Trophoblast cell (in vitro differentiated cells and primary cell): ENCODE measurements at regions not wholly inside any gene's neighbourhood (a gene's known extent, or its start where the extent isn't known, plus 50 kb on each side); places are given as distances from the start of the nearest gene placed in this dataset.

Experiments
- DNase-seq, 2 donors: peaks; one replicate each; pipeline ENCODE4 v3.0.0-alpha.2; 2016
- H2AFZ ChIP-seq: 2 replicates; pipeline ENCODE4 v1.6.1; 2013; ENCODE audit warnings: low read length, moderate library complexity, mild to moderate bottlenecking; ENCODE audit not compliant: insufficient read depth, poor library complexity
- H2AK5ac ChIP-seq: 2 replicates; pipeline ENCODE4 v1.6.1; 2013; ENCODE audit warnings: mild to moderate bottlenecking, low read length
- H2BK120ac ChIP-seq: 2 replicates; pipeline ENCODE4 v1.6.1; 2013; ENCODE audit warnings: low read length, mild to moderate bottlenecking, moderate library complexity; ENCODE audit not compliant: insufficient read depth, poor library complexity
- H2BK12ac ChIP-seq: 2 replicates; pipeline ENCODE4 v1.6.1; 2013; ENCODE audit warnings: mild to moderate bottlenecking, low read length, moderate library complexity
- H2BK5ac ChIP-seq: 2 replicates; pipeline ENCODE4 v1.6.1; 2013; ENCODE audit warnings: low read length, low read depth, moderate library complexity, mild to moderate bottlenecking; ENCODE audit not compliant: poor library complexity
- H3K14ac ChIP-seq: 2 replicates; pipeline ENCODE4 v1.6.1; 2013; ENCODE audit warnings: mild to moderate bottlenecking, low read length
- H3K18ac ChIP-seq: 2 replicates; pipeline ENCODE4 v1.6.1; 2013; ENCODE audit warnings: mild to moderate bottlenecking, low read length
- H3K23ac ChIP-seq: 2 replicates; pipeline ENCODE4 v1.6.1; 2013; ENCODE audit warnings: low read length
- H3K27ac ChIP-seq: 2 replicates; pipeline ENCODE4 v1.5.1; 2013; ENCODE audit warnings: low read depth, mild to moderate bottlenecking, inconsistent platforms, low read length, moderate library complexity
- H3K27me3 ChIP-seq: 2 replicates; pipeline ENCODE4 v1.6.1; 2013; ENCODE audit warnings: inconsistent platforms, mild to moderate bottlenecking, low read length, moderate library complexity; ENCODE audit not compliant: insufficient read depth
- H3K36me3 ChIP-seq, 2 experiments: 1 replicate in 1 of 2; 2 replicates in 1 of 2; pipeline ENCODE4 v1.6.1; 2013; ENCODE audit warnings: low read length in 2 of 2, mild to moderate bottlenecking in 2 of 2, moderate library complexity in 1 of 2; ENCODE audit not compliant: insufficient read depth in 2 of 2, control insufficient read depth in 1 of 2
- H3K4ac ChIP-seq: 2 replicates; pipeline ENCODE4 v1.6.1; 2013; ENCODE audit warnings: low read depth, mild to moderate bottlenecking, low read length, moderate library complexity
- H3K4me1 ChIP-seq, 2 experiments: 1 replicate in 1 of 2; 2 replicates in 1 of 2; pipeline ENCODE4 v1.6.1; 2013; ENCODE audit warnings: low read length in 2 of 2, mild to moderate bottlenecking in 2 of 2, moderate library complexity in 1 of 2; ENCODE audit not compliant: insufficient read depth in 2 of 2, control insufficient read depth in 1 of 2
- H3K4me2 ChIP-seq: 2 replicates; pipeline ENCODE4 v1.6.1; 2013; ENCODE audit warnings: inconsistent platforms, mild to moderate bottlenecking, low read length, moderate library complexity
- H3K4me3 ChIP-seq: 2 replicates; pipeline ENCODE4 v1.5.1; 2013; ENCODE audit warnings: mild to moderate bottlenecking, low read depth, low read length, inconsistent platforms
- H3K79me1 ChIP-seq: one replicate; pipeline ENCODE4 v1.6.1; 2013; ENCODE audit warnings: low read length
- H3K79me2 ChIP-seq: 2 replicates; pipeline ENCODE4 v1.6.1; 2013; ENCODE audit warnings: low read length, mild to moderate bottlenecking; ENCODE audit not compliant: control insufficient read depth, insufficient read depth, poor library complexity
- H3K9ac ChIP-seq: 2 replicates; pipeline ENCODE4 v1.6.1; 2013; ENCODE audit warnings: mild to moderate bottlenecking, low read length
- H3K9me3 ChIP-seq: 2 replicates; pipeline ENCODE4 v1.6.1; 2013; ENCODE audit warnings: low read depth, mild to moderate bottlenecking, control low read depth, inconsistent platforms, low read length; ENCODE audit not compliant: insufficient read depth
- H4K12ac ChIP-seq: 2 replicates; pipeline ENCODE4 v1.6.1; 2013; ENCODE audit warnings: low read depth, mild to moderate bottlenecking, low read length, moderate library complexity
- H4K8ac ChIP-seq: 2 replicates; pipeline ENCODE4 v1.6.1; 2013; ENCODE audit warnings: low read depth, mild to moderate bottlenecking, low read length, moderate library complexity
- H4K91ac ChIP-seq: one replicate; pipeline ENCODE4 v1.6.1; 2013; ENCODE audit warnings: low read depth, mild to moderate bottlenecking, low read length, moderate library complexity
- WGBS: extraction: QIAGEN DNeasy Blood & Tissue Kit; methylation state at CpG from one replicate; pipeline ENCODE4 v1.1.7; 2013; ENCODE audit warnings: missing lambda C conversion rate; ENCODE audit not compliant: insufficient read length, insufficient coverage; ENCODE audit errors: extremely low coverage; 5-methylcytosine and 5-hydroxymethylcytosine counted together

DNA sequence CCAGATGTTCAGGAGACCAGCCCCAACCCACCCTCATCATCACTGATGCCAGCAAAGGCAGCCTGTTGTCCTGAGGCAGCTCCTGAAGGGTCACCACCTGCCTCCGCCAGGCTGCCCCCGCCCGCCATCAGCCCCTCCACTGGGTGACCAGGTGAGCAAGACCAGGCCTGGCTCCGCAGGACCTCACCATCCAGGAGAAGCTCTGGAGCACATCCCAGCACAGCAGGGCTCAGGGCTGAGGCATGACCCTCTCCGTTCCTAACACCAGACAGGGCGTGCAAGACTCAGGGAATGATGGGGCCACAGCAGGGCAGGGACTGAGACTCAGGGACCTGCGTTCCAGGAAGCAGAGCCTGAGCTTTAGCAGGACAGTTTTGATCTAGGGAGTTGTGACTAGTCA lies 218.8 kb upstream of the RAB6C start:
- Histone ChIP-seq H3K23ac (no peak overlapping the region), H3K4ac (no peak overlapping the region), H3K4me3 (no peak overlapping the region), H2BK120ac (no peak overlapping the region), H3K27me3 (no peaks in the 10 kb centered on the region), H3K4me1 (peaks cover 3 to 9% of the 10 kb centered on the region in 2 experiments), H3K27ac (no peak overlapping the region), H2BK12ac (no peak overlapping the region), H2AFZ (no peak overlapping the region), H3K18ac (no peak overlapping the region), H2BK5ac (no peak overlapping the region), H3K4me2 (no peak overlapping the region), H2AK5ac (no peak overlapping the region), H3K79me1 (no peaks in the 10 kb centered on the region), H3K36me3 (no peaks in the 10 kb centered on the region), H3K9me3 (peaks cover 5% of the 10 kb centered on the region), H3K14ac (no peak overlapping the region), H4K8ac (no peak overlapping the region), H3K9ac (no peak overlapping the region), H4K91ac (no peak overlapping the region), H4K12ac (no peak overlapping the region), H3K79me2 (no peaks in the 10 kb centered on the region)
- no peak for DNase-seq
- WGBS, result no CpG with 5 or more reads among the region's 7 CpGs

DNA sequence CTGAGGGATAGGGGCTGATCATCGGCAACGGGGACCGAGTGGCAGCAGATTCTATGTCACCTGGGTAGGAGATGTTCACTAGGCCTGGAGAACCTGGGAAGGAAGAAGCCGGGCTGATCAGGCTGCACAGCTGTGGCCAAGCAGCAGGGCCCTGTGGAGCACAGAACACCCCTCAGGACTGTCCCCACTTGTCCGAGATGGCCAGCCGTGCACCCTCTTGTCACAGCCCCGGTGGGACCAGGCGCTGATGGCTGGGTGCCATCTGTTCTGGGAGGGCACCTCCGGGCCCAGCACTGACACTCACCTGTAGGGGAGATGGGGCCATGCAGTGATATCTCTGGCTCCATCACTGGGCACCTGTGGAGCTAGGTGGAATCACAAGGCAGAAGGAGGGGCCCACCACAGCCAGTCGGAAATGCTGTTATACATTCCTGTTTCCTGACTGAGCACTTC lies 217.9 kb upstream of the RAB6C start:
- no peak for DNase-seq
- H3K36me3 ChIP-seq, result no peaks in the 10 kb centered on the region
- H3K9me3 ChIP-seq, result peaks cover 5% of the 10 kb centered on the region
- H3K79me2 ChIP-seq, result no peaks in the 10 kb centered on the region
- WGBS, result no CpG with 5 or more reads among the region's 10 CpGs
- H3K4me1 ChIP-seq, result peaks cover 3 to 9% of the 10 kb centered on the region in 2 experiments
- H3K27ac ChIP-seq, result no peak overlapping the region
- H3K23ac ChIP-seq, result no peak overlapping the region
- no peak overlapping the region for H2BK120ac ChIP-seq
- no peak overlapping the region for H4K8ac ChIP-seq
- H3K4ac ChIP-seq, result no peak overlapping the region
- no peak overlapping the region for H2AK5ac ChIP-seq
- no peak overlapping the region for H3K9ac ChIP-seq
- H3K4me2 ChIP-seq, result no peak overlapping the region
- no peak overlapping the region for H2AFZ ChIP-seq
- no peak overlapping the region for H2BK12ac ChIP-seq
- H2BK5ac ChIP-seq, result no peak overlapping the region
- no peak overlapping the region for H3K18ac ChIP-seq
- H3K4me3 ChIP-seq, result no peak overlapping the region
- H3K27me3 ChIP-seq, result no peaks in the 10 kb centered on the region
- no peaks in the 10 kb centered on the region for H3K79me1 ChIP-seq
- no peak overlapping the region for H3K14ac ChIP-seq
- H4K91ac ChIP-seq, result no peak overlapping the region
- H4K12ac ChIP-seq, result no peak overlapping the region

DNA sequence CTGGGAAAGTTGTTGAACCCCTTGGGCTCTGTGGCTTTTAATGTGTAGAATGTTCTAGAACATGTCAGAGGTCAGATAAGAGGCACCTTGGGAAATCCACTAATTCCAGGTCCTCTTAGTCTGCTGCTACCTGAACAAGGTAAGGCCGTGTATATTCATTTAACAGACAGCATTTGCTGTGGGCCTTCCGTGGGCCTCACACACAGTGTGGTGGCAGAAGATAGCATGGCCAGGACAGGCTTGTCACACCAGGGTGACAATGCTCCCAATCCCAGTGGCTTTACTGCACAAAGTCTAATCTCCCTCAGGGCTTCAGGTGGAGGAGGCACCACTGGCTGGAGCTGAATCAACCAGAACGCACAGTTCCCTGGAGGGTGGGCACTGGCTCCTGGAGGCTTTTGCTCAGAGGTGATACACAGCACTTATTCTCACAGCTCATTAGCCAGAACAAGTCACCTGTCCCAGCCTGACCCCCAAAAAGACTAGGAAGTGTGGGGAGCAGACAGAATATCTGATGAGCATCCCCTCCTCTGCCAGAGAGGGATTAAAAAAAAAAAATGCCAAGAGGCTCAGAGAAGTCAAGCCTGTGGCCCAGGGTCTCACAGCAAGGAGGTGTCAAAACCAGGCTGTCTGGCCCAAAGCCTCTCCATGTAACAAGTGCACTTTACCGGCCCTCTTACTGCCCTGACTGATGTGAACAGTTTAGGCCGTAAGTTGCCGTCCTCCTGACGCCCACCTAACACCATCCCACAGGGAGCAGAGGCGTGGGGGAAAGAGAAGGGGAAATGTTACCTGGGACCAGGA lies 216.9 kb upstream of the RAB6C start:
- Histone ChIP-seq H2AFZ (no peak overlapping the region), H3K27me3 (no peaks in the 10 kb centered on the region), H4K91ac (no peak overlapping the region), H3K79me2 (no peaks in the 10 kb centered on the region), H3K14ac (no peak overlapping the region), H3K4ac (no peak overlapping the region), H4K12ac (no peak overlapping the region), H2BK12ac (no peak overlapping the region), H2AK5ac (no peak overlapping the region), H3K9ac (no peak overlapping the region), H3K9me3 (peaks cover 5% of the 10 kb centered on the region), H3K27ac (no peak overlapping the region), H3K23ac (no peak overlapping the region), H3K4me2 (no peak overlapping the region), H4K8ac (no peak overlapping the region), H3K4me1 (peaks cover 3 to 9% of the 10 kb centered on the region in 2 experiments), H3K4me3 (no peak overlapping the region), H3K79me1 (no peaks in the 10 kb centered on the region), H3K18ac (no peak overlapping the region), H3K36me3 (no peaks in the 10 kb centered on the region), H2BK120ac (no peak overlapping the region), H2BK5ac (no peak overlapping the region)
- DNase-seq, result no peak
- no CpG with 5 or more reads among the region's 8 CpGs for WGBS

DNA sequence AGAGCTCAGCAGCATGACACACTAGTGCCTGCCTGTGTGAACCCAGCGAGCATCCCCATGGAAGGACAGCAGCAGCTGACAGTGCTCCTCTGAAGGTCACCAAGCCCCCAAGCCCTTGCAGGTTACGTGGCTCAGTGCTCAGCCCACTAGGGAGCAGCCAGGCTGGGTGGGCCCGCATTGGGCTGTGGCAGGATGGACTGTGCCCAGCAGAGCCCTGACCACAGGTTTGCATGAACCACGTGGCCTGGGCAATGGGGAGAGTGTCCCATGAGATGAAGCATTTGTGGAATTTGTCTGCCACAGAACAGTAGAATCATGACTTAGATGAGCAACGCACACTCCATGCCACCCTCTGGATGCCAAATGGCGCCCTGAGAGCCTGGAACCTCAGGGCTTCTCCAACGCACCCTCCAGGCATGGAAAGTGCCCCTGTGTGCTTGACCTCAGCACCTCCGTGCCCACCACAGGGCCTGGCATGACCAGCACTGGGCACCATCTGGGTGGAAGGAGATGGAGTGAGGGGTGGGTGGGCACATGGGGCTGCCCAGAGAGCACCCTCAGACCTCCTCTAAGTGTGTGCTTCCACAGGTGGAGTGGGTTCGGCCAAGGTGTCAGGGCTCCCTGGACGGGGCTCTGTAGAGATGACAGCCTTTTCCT lies 216.1 kb upstream of the RAB6C start:
- Histone ChIP-seq H3K79me1 (no peaks in the 10 kb centered on the region), H3K18ac (no peak overlapping the region)

More for the DNA sequence above, 216.1 kb upstream of the RAB6C start:
- no peaks in the 10 kb centered on the region for H3K27me3 ChIP-seq
- H3K36me3 ChIP-seq, result no peaks in the 10 kb centered on the region
- H3K4me2 ChIP-seq, result no peak overlapping the region
- peaks cover 5% of the 10 kb centered on the region for H3K9me3 ChIP-seq
- H3K79me2 ChIP-seq, result no peaks in the 10 kb centered on the region
- H2AFZ ChIP-seq, result no peak overlapping the region
- H4K91ac ChIP-seq, result no peak overlapping the region
- WGBS, result no CpG with 5 or more reads among the region's 10 CpGs
- no peak overlapping the region for H4K12ac ChIP-seq
- H3K4ac ChIP-seq, result no peak overlapping the region
- no peak overlapping the region for H3K14ac ChIP-seq
- peaks cover 3 to 6% of the 10 kb centered on the region in 2 experiments for H3K4me1 ChIP-seq
- no peak overlapping the region for H3K9ac ChIP-seq
- no peak overlapping the region for H2AK5ac ChIP-seq
- no peak overlapping the region for H3K23ac ChIP-seq
- no peak overlapping the region for H2BK12ac ChIP-seq
- DNase-seq, result no peak
- H3K4me3 ChIP-seq, result no peak overlapping the region
- H3K27ac ChIP-seq, result no peak overlapping the region
- H2BK120ac ChIP-seq, result no peak overlapping the region
- no peak overlapping the region for H4K8ac ChIP-seq
- no peak overlapping the region for H2BK5ac ChIP-seq
